ENCODE measurements at regions not wholly inside any gene's neighbourhood (a gene's known extent, or its start where the extent isn't known, plus 50 kb on each side); places are given as distances from the start of the nearest gene placed in this dataset.

GRCh38 chr17:77601054-77601979 is 357.2 kb upstream of the TNRC6C start:
- no peak for TF ChIP-seq CTCF (IDR thresholded peaks at IDR 0.05; ENCODE audit: insufficient read depth, low read length, poor library complexity, severe bottlenecking)
- Histone ChIP-seq H3K4me3 (replicated peaks; ENCODE audit: low read depth, low read length) (no peak overlapping the region), H3K36me3 (ENCODE audit: control insufficient read depth, insufficient read depth, low read length) (no peaks in the 10 kb centered on the region), H3K27me3 (replicated peaks; ENCODE audit: control insufficient read depth, insufficient read depth, low read length) (peaks cover 2% of the 10 kb centered on the region)
- no peak for DNase-seq (ENCODE audit: extremely low read depth, insufficient read length)

GRCh38 chr17:77602062-77602746 is 356.3 kb upstream of the TNRC6C start:
- H3K36me3 ChIP-seq (ENCODE audit: control insufficient read depth, insufficient read depth, low read length) = no peaks in the 10 kb centered on the region
- H3K4me3 ChIP-seq (replicated peaks; ENCODE audit: low read depth, low read length) = no peak overlapping the region
- peaks cover 2% of the 10 kb centered on the region for H3K27me3 ChIP-seq (replicated peaks; ENCODE audit: control insufficient read depth, insufficient read depth, low read length)
- TF ChIP-seq CTCF (IDR thresholded peaks at IDR 0.05; ENCODE audit: insufficient read depth, low read length, poor library complexity, severe bottlenecking) = no peak
- DNase-seq (ENCODE audit: extremely low read depth, insufficient read length) = no peak

GRCh38 chr17:77602883-77603640 is 355.4 kb upstream of the TNRC6C start:
- H3K36me3 ChIP-seq (ENCODE audit: control insufficient read depth, insufficient read depth, low read length) = no peaks in the 10 kb centered on the region
- no peak for DNase-seq (ENCODE audit: extremely low read depth, insufficient read length)
- H3K27me3 ChIP-seq (replicated peaks; ENCODE audit: control insufficient read depth, insufficient read depth, low read length) = peaks cover 2% of the 10 kb centered on the region
- H3K4me3 ChIP-seq (replicated peaks; ENCODE audit: low read depth, low read length) = no peak overlapping the region
- TF ChIP-seq CTCF (IDR thresholded peaks at IDR 0.05; ENCODE audit: insufficient read depth, low read length, poor library complexity, severe bottlenecking) = no peak

GRCh38 chr17:77604301-77604972 is 354.1 kb upstream of the TNRC6C start:
- no peak for DNase-seq (ENCODE audit: extremely low read depth, insufficient read length)
- H3K27me3 ChIP-seq (replicated peaks; ENCODE audit: control insufficient read depth, insufficient read depth, low read length) = peaks cover 2% of the 10 kb centered on the region
- TF ChIP-seq CTCF (IDR thresholded peaks at IDR 0.05; ENCODE audit: insufficient read depth, low read length, poor library complexity, severe bottlenecking) = no peak
- H3K4me3 ChIP-seq (replicated peaks; ENCODE audit: low read depth, low read length) = no peak overlapping the region
- H3K36me3 ChIP-seq (ENCODE audit: control insufficient read depth, insufficient read depth, low read length) = no peaks in the 10 kb centered on the region

- no peaks in the 10 kb centered on the region for H3K36me3 ChIP-seq (ENCODE audit: control insufficient read depth, insufficient read depth, low read length)
- no peak overlapping the region for H3K4me3 ChIP-seq (replicated peaks; ENCODE audit: low read depth, low read length)
- no peaks in the 10 kb centered on the region; the same call in 1 of the 2 replicates for H3K27me3 ChIP-seq (replicated peaks; ENCODE audit: control insufficient read depth, insufficient read depth, low read length)
- DNase-seq (ENCODE audit: extremely low read depth, insufficient read length) = no peak
- no peak for TF ChIP-seq CTCF (IDR thresholded peaks at IDR 0.05; ENCODE audit: insufficient read depth, low read length, poor library complexity, severe bottlenecking)
Observed at GRCh38 chr17:77604973-77605313, 353.6 kb upstream of the TNRC6C start.

All from GM06990 (cell line).